ENCODE measurements at regions not wholly inside any gene's neighbourhood (a gene's known extent, or its start where the extent isn't known, plus 50 kb on each side); places are given as distances from the start of the nearest gene placed in this dataset.

DNA sequence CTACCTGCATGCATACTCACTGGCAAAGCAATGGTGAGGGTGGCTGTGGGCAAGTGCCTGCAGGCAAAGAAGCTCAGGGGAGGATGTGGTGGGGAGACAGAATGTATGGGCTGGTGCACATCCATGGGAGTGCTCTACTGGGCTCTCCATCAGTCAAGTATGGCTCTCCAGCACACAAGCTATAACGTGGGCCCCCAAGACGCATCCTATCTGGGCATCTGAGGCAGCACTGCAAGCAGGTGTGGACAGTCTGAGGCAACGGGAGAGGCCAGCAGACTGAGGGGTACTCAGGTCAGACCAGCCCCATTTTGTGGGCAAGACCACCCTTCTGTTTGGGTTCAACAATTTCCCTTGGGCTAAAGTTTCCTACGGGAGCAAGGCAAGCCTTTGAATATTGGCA, 1227.8 kb downstream of the FAM133A start:
- Histone ChIP-seq H3K4me2 (no peak overlapping the region), H3F3A (ENCODE audit: insufficient read depth, low read depth) (no peaks in the 10 kb centered on the region), H3K4me1 (replicated peaks; ENCODE audit: insufficient read depth) (no peaks in the 10 kb centered on the region), H3K27ac (no peak overlapping the region), H3K9me2 (ENCODE audit: insufficient read depth) (no peaks in the 10 kb centered on the region), H3K4me3 (no peak overlapping the region), H4K20me1 (ENCODE audit: insufficient read depth) (no peaks in the 10 kb centered on the region), H3K79me2 (ENCODE audit: low read depth) (no peaks in the 10 kb centered on the region), H3K27me3 (ENCODE audit: insufficient read depth, low read depth) (no peaks in the 10 kb centered on the region), H3K9me3 (ENCODE audit: insufficient read depth, low read depth) (no peaks in the 10 kb centered on the region), H3K36me3 (ENCODE audit: low read depth) (no peaks in the 10 kb centered on the region), H2AFZ (no peak overlapping the region)
- intact Hi-C loops (cut with micrococcal nuclease; ENCODE audit: unreplicated experiment): no loop called here
- POLR2A ChIA-PET (ENCODE audit: unreplicated experiment): no interaction called here
- TF ChIP-seq, protein P1, sequence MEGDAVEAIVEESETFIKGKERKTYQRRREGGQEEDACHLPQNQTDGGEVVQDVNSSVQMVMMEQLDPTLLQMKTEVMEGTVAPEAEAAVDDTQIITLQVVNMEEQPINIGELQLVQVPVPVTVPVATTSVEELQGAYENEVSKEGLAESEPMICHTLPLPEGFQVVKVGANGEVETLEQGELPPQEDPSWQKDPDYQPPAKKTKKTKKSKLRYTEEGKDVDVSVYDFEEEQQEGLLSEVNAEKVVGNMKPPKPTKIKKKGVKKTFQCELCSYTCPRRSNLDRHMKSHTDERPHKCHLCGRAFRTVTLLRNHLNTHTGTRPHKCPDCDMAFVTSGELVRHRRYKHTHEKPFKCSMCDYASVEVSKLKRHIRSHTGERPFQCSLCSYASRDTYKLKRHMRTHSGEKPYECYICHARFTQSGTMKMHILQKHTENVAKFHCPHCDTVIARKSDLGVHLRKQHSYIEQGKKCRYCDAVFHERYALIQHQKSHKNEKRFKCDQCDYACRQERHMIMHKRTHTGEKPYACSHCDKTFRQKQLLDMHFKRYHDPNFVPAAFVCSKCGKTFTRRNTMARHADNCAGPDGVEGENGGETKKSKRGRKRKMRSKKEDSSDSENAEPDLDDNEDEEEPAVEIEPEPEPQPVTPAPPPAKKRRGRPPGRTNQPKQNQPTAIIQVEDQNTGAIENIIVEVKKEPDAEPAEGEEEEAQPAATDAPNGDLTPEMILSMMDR (conservative IDR thresholded peaks at IDR 0.05): no peak
- no peak for TF ChIP-seq EZH2 (IDR thresholded peaks at IDR 0.05; ENCODE audit: low read depth)
- CTCF ChIA-PET: no interaction called here
- no TSS peak for BruUV-seq (replicated peaks)
- DNase-seq: no peak

DNA sequence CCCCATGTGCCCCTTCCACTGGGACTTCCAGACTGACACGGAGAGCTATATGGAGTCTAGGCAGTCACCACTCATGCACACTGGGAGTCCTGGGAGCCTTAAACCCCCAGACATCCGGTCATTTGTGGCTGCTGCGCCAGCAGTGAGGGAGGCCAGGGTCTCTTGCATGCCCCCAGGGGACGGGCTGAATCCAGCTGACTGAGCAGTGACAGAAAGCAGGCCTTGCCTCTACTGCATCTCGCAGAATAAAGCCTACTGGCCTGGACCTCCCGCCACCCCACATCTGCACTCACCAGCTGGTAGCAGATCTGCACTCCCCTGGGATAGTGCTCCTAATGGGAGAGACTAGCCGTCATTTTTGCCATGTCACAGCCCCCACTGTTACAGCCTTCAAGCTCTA, 1234.2 kb downstream of the FAM133A start:
- no peaks in the 10 kb centered on the region for H3K79me2 ChIP-seq (ENCODE audit: low read depth)
- H2AFZ ChIP-seq: no peak overlapping the region
- H3F3A ChIP-seq (ENCODE audit: insufficient read depth, low read depth): no peaks in the 10 kb centered on the region
- no peak overlapping the region for H3K4me2 ChIP-seq
- no peak for TF ChIP-seq EZH2 (IDR thresholded peaks at IDR 0.05; ENCODE audit: low read depth)
- no peak for DNase-seq
- H4K20me1 ChIP-seq (ENCODE audit: insufficient read depth): no peaks in the 10 kb centered on the region
- no TSS peak for BruUV-seq (replicated peaks)
- intact Hi-C loops (cut with micrococcal nuclease; ENCODE audit: unreplicated experiment): no loop called here
- H3K27ac ChIP-seq: no peak overlapping the region
- CTCF ChIA-PET: no interaction called here
- no peaks in the 10 kb centered on the region for H3K36me3 ChIP-seq (ENCODE audit: low read depth)
- no peaks in the 10 kb centered on the region for H3K9me2 ChIP-seq (ENCODE audit: insufficient read depth)
- H3K27me3 ChIP-seq (ENCODE audit: insufficient read depth, low read depth): no peaks in the 10 kb centered on the region
- H3K9me3 ChIP-seq (ENCODE audit: insufficient read depth, low read depth): no peaks in the 10 kb centered on the region
- no peaks in the 10 kb centered on the region for H3K4me1 ChIP-seq (replicated peaks; ENCODE audit: insufficient read depth)
- no peak overlapping the region for H3K4me3 ChIP-seq
- POLR2A ChIA-PET (ENCODE audit: unreplicated experiment): no interaction called here

- BruUV-seq (replicated peaks): no TSS peak
- Histone ChIP-seq H3K4me3 (no peak overlapping the region), H3K4me1 (replicated peaks; ENCODE audit: insufficient read depth) (no peaks in the 10 kb centered on the region), H3K79me2 (ENCODE audit: low read depth) (no peaks in the 10 kb centered on the region), H3K27me3 (ENCODE audit: insufficient read depth, low read depth) (no peaks in the 10 kb centered on the region), H4K20me1 (ENCODE audit: insufficient read depth) (no peaks in the 10 kb centered on the region), H3K27ac (no peak overlapping the region), H3K9me2 (ENCODE audit: insufficient read depth) (no peaks in the 10 kb centered on the region), H3K9me3 (ENCODE audit: insufficient read depth, low read depth) (no peaks in the 10 kb centered on the region), H3K4me2 (no peak overlapping the region), H2AFZ (no peak overlapping the region), H3F3A (ENCODE audit: insufficient read depth, low read depth) (no peaks in the 10 kb centered on the region), H3K36me3 (ENCODE audit: low read depth) (no peaks in the 10 kb centered on the region)
- TF ChIP-seq, protein P1 (conservative IDR thresholded peaks at IDR 0.05): no peak
- no peak for TF ChIP-seq EZH2 (IDR thresholded peaks at IDR 0.05; ENCODE audit: low read depth)
- no peak for DNase-seq
- ChIA-PET CTCF (no interaction called here), POLR2A (ENCODE audit: unreplicated experiment) (no interaction called here)
- intact Hi-C loops (cut with micrococcal nuclease; ENCODE audit: unreplicated experiment): no loop called here
Observed at GRCh38 chrX:94908648-94909047, 1234.6 kb downstream of the FAM133A start.

- no peaks in the 10 kb centered on the region for H3K36me3 ChIP-seq (ENCODE audit: low read depth)
- CTCF ChIA-PET: no interaction called here
- POLR2A ChIA-PET (ENCODE audit: unreplicated experiment): no interaction called here
- H3K4me1 ChIP-seq (replicated peaks; ENCODE audit: insufficient read depth): no peaks in the 10 kb centered on the region
- H3K27ac ChIP-seq: no peak overlapping the region
- H3K9me2 ChIP-seq (ENCODE audit: insufficient read depth): no peaks in the 10 kb centered on the region
- no peak overlapping the region for H3K4me2 ChIP-seq
- no peaks in the 10 kb centered on the region for H3K27me3 ChIP-seq (ENCODE audit: insufficient read depth, low read depth)
- H3K79me2 ChIP-seq (ENCODE audit: low read depth): no peaks in the 10 kb centered on the region
- H3F3A ChIP-seq (ENCODE audit: insufficient read depth, low read depth): no peaks in the 10 kb centered on the region
- intact Hi-C loops (cut with micrococcal nuclease; ENCODE audit: unreplicated experiment): no loop called here
- no peaks in the 10 kb centered on the region for H3K9me3 ChIP-seq (ENCODE audit: insufficient read depth, low read depth)
- no peak for TF ChIP-seq EZH2 (IDR thresholded peaks at IDR 0.05; ENCODE audit: low read depth)
- TF ChIP-seq, protein P1 (conservative IDR thresholded peaks at IDR 0.05): no peak
- no peak overlapping the region for H2AFZ ChIP-seq
- H3K4me3 ChIP-seq: no peak overlapping the region
- no peaks in the 10 kb centered on the region for H4K20me1 ChIP-seq (ENCODE audit: insufficient read depth)
- BruUV-seq (replicated peaks): no TSS peak
- DNase-seq: no peak
Observed at GRCh38 chrX:94914235-94914634, 1240.2 kb downstream of the FAM133A start.

All from PC-9 (cell line).